PC-9 (cell line): ENCODE measurements at regions not wholly inside any gene's neighbourhood (a gene's known extent, or its start where the extent isn't known, plus 50 kb on each side); places are given as distances from the start of the nearest gene placed in this dataset.

Experiments used
- EZH2 ChIP-seq: fragments of 200-600 bp; sonication (generic); IDR thresholded peaks from 2 replicates; pipeline ENCODE4 v1.8.0; 2017; ENCODE audit warnings: antibody characterized with exemption, low read depth
- TF ChIP-seq, protein P1 (sequence below): fragments of 200-600 bp; sonication (generic); conservative IDR thresholded peaks from 2 replicates; pipeline ENCODE4 v1.6.1; 2017; ENCODE audit warnings: mixed run types, antibody characterized with exemption, mild to moderate bottlenecking, moderate library complexity

- TF ChIP-seq, protein P1, sequence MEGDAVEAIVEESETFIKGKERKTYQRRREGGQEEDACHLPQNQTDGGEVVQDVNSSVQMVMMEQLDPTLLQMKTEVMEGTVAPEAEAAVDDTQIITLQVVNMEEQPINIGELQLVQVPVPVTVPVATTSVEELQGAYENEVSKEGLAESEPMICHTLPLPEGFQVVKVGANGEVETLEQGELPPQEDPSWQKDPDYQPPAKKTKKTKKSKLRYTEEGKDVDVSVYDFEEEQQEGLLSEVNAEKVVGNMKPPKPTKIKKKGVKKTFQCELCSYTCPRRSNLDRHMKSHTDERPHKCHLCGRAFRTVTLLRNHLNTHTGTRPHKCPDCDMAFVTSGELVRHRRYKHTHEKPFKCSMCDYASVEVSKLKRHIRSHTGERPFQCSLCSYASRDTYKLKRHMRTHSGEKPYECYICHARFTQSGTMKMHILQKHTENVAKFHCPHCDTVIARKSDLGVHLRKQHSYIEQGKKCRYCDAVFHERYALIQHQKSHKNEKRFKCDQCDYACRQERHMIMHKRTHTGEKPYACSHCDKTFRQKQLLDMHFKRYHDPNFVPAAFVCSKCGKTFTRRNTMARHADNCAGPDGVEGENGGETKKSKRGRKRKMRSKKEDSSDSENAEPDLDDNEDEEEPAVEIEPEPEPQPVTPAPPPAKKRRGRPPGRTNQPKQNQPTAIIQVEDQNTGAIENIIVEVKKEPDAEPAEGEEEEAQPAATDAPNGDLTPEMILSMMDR, result no peak
- no peak for TF ChIP-seq EZH2
These were observed 54.5 kb upstream of the DACT2 start for GRCh38 chr6:168374051-168374502.
